Kasumi-1 (cell line): ENCODE measurements at regions not wholly inside any gene's neighbourhood (a gene's known extent, or its start where the extent isn't known, plus 50 kb on each side); places are given as distances from the start of the nearest gene placed in this dataset.

ENCODE experiments used
- DNase-seq, 2 experiments: peaks; one replicate each; lab custom pipeline; 2025; lab: John Stamatoyannopoulos, UW

DNA sequence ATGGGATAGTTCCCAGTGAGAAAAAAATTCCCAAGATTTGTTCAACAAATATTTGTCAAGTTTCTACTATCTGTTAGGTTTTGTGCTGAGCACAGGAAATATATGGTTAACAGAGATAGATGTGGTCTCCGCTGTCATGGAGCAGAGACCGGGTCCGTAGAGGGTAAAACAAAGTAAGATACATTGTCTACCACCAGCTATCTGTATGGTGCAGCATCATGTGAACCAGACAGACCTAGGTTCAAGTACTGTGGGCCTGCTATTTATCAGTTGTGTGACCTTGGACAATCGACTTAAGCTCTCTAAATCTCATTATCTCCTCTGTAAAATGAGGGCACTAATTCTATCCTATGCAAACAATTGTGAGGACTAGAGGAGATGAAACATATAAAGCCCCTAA is 109.8 kb downstream of the DUSP10 start:
- DNase-seq, result no peak

GRCh38 chr1:221633841-221634409 is 108.0 kb downstream of the DUSP10 start:
- DNase-seq, result no peak

GRCh38 chr1:221634606-221635005 is 107.3 kb downstream of the DUSP10 start:
- DNase-seq, result no peak

DNA sequence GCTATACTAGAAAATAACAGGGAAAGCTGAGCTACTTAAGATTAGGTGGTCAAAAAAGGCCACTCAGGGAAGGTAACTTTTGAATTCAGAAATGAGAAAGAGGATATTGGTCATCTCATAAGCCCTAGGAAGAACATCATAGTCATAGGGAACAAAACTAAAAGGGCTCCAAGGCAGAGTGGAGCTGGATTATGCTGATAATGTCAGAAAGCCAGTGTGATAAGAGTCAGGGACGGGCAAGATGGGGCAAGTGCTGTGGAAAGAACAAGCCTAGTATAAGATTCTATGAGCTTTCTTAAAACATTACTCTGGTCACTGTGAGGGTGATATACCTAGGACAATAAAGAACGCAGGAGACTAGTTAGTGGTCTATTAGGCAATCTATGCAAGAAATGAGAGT is 106.6 kb downstream of the DUSP10 start:
- DNase-seq, result no peak

DNA sequence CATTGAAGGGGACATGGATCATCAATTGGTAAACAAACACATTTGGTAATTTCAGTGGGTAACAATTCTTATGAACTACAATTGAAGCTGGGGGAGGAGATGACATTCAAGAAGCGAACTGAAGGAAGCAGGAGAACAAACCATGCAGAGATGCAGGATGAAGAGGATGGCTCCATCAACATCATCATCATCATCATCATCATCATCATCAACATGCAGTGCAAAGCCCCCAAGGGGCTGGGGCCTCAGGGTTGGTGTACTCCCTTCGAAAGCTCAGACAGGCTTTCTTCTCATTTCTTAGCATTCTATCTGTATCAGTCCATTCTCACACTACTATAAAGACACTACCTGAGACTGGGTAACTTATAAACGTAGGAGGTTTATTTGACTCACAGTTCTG is 105.8 kb downstream of the DUSP10 start:
- no peak for DNase-seq

- DNase-seq, result no peak
Observed at GRCh38 chr1:221636967-221637366, 104.9 kb downstream of the DUSP10 start.

GRCh38 chr1:221637641-221638041 is 104.2 kb downstream of the DUSP10 start:
- no peak for DNase-seq

GRCh38 chr1:221638595-221638994 is 103.3 kb downstream of the DUSP10 start:
- DNase-seq, result no peak

GRCh38 chr1:221641811-221642210 is 100.1 kb downstream of the DUSP10 start:
- no peak for DNase-seq

GRCh38 chr1:221643404-221644144 is 98.3 kb downstream of the DUSP10 start:
- no peak for DNase-seq

DNA sequence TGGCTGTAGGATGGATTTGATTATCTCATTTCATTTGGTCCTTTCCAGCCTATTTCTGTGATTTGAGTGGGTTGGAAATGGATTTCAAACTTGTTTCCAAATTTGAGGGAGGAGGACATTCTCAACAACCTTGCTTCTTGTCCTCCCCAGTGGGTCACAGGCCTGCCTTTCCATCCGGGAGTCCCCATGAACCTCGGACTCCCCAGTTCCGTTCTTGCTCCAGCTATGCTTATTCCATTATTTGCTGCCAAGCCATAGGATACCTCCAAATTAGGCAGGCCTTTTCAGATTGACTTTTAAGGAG is 97.8 kb downstream of the DUSP10 start:
- DNase-seq, result no peak

- DNase-seq, result no peak
Observed at GRCh38 chr1:221644663-221645258, 97.1 kb downstream of the DUSP10 start.

DNA sequence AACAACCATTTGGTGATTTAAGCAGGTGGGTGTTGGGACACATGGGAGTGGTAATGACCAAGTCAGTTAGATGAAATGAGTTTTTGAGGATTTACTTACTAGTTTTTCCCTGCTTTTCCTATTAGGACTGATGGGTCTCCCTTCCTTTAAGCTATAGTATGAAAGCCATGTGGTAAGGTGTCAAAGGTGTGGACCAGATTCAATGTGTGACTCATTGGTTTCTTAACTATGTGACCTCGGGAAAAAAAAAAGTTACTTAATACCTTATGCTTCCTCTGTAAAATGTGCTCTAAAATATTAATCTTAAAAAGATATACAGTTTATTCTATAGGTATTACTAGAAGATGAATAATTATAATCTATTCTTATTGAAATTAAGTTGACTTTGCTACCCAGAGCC is 93.7 kb downstream of the DUSP10 start:
- DNase-seq, result no peak
